Tibial nerve (tissue), 4 donors: ENCODE measurements at regions not wholly inside any gene's neighbourhood (a gene's known extent, or its start where the extent isn't known, plus 50 kb on each side); places are given as distances from the start of the nearest gene placed in this dataset.

Experiments used
- EP300 ChIP-seq, 2 donors: sonication (generic); formaldehyde crosslinking; IDR thresholded peaks; one replicate each; pipeline ENCODE4 v1.6.1; 2017; ENCODE audit warnings: antibody characterized with exemption in 2 of 2, mild to moderate bottlenecking in 1 of 2
- POLR2A ChIP-seq, 2 donors: fragments of 450-650 bp; IDR thresholded peaks; one replicate each; pipeline ENCODE4 v1.6.1; 2017; ENCODE audit warnings: antibody characterized with exemption in 2 of 2, mild to moderate bottlenecking in 2 of 2, moderate library complexity in 2 of 2
- TF ChIP-seq, protein P1 (sequence below), 5 experiments: fragments of 200-600 bp in 3 of 5; fragments of 450-650 bp in 2 of 5; sonication (generic) in 3 of 5; IDR thresholded peaks; one replicate each; pipeline ENCODE4 v1.5.1; 2016 to 2019; ENCODE audit warnings: antibody characterized with exemption in 5 of 5, mild to moderate bottlenecking in 3 of 5, moderate library complexity in 2 of 5

DNA sequence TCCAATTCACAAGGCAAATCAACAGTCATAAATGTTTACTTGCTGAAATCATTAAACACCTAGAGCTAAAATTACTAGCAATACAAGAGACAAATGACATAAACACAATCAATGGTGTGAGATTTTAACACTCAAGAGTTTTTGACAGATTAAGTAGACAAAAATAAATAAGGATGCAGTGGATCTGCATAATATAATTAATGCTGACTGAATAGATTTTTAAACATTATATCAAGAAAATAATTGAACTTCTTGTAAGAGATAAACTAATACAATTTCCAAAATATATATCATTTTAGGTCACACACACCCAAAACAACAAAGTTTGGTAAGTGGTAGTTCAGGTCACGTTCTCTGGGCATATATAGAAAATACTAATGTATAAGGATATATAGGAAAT, 322.6 kb upstream of the XYLT1 start:
- TF ChIP-seq, protein P1, sequence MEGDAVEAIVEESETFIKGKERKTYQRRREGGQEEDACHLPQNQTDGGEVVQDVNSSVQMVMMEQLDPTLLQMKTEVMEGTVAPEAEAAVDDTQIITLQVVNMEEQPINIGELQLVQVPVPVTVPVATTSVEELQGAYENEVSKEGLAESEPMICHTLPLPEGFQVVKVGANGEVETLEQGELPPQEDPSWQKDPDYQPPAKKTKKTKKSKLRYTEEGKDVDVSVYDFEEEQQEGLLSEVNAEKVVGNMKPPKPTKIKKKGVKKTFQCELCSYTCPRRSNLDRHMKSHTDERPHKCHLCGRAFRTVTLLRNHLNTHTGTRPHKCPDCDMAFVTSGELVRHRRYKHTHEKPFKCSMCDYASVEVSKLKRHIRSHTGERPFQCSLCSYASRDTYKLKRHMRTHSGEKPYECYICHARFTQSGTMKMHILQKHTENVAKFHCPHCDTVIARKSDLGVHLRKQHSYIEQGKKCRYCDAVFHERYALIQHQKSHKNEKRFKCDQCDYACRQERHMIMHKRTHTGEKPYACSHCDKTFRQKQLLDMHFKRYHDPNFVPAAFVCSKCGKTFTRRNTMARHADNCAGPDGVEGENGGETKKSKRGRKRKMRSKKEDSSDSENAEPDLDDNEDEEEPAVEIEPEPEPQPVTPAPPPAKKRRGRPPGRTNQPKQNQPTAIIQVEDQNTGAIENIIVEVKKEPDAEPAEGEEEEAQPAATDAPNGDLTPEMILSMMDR (IDR thresholded peaks at IDR 0.05), result no peak
- TF ChIP-seq POLR2A (IDR thresholded peaks at IDR 0.05) (no peak), EP300 (IDR thresholded peaks at IDR 0.05) (no peak)
